Ishikawa (cell line): ENCODE measurements at regions not wholly inside any gene's neighbourhood (a gene's known extent, or its start where the extent isn't known, plus 50 kb on each side); places are given as distances from the start of the nearest gene placed in this dataset.

ENCODE experiments used
- EGR1 ChIP-seq: IDR thresholded peaks from 2 replicates; pipeline ENCODE4 v1.6.1; 2012
- EP300 ChIP-seq: IDR thresholded peaks from 2 replicates; pipeline ENCODE4 v1.6.1; 2012; ENCODE audit warnings: borderline replicate concordance
- TAF1 ChIP-seq: IDR thresholded peaks from 2 replicates; pipeline ENCODE4 v1.6.1; 2012; ENCODE audit warnings: low read depth, mild to moderate bottlenecking
- TEAD4 ChIP-seq: IDR thresholded peaks from 2 replicates; pipeline ENCODE4 v1.6.1; 2012
- TF ChIP-seq, protein P1 (sequence below): IDR thresholded peaks from 2 replicates; pipeline ENCODE4 v1.6.1; 2012; ENCODE audit warnings: low read depth, mild to moderate bottlenecking
- TF ChIP-seq, protein P2 (sequence below): IDR thresholded peaks from 2 replicates; pipeline ENCODE4 v1.6.1; 2012

DNA sequence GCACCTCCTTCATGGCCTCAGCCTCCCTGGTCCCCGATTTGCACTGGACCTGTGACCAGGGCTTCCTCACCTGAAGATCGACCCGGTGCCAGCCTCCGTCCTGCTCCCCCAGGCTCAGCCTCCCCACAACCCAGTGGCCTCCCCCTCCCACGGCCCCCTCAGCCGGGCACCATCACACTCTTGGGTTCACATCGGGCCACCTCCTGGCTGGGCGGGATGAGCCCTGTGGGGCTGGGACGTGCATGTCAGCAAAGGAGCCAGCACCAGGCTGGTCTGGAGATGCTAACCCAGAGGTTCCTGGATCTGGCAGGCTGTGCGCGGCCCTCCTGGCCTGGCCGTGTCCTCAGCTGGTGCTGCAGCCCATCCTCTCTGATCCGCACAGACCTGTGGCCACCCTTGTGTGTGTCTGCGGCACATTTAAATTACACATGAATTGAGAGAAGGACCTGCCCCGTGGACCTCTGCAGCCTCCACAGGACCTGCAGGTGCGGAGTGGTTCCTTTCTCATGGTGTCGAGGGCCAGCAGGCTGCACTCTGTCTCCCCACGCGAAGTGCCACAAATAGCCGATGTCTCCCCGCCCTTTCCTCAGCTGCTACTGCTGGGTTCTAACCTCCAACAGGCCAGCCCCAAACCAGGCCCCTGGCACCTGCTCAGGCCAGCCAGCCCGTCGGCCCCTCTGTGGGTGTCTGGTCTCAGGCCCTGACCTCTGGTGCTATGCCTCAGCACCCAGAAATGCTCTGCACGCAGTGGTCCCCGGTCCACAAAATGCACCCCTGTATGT, 237.5 kb downstream of the ERMARD start:
- no peak for TF ChIP-seq EGR1
- TF ChIP-seq TEAD4: no peak
- TF ChIP-seq, protein P1, sequence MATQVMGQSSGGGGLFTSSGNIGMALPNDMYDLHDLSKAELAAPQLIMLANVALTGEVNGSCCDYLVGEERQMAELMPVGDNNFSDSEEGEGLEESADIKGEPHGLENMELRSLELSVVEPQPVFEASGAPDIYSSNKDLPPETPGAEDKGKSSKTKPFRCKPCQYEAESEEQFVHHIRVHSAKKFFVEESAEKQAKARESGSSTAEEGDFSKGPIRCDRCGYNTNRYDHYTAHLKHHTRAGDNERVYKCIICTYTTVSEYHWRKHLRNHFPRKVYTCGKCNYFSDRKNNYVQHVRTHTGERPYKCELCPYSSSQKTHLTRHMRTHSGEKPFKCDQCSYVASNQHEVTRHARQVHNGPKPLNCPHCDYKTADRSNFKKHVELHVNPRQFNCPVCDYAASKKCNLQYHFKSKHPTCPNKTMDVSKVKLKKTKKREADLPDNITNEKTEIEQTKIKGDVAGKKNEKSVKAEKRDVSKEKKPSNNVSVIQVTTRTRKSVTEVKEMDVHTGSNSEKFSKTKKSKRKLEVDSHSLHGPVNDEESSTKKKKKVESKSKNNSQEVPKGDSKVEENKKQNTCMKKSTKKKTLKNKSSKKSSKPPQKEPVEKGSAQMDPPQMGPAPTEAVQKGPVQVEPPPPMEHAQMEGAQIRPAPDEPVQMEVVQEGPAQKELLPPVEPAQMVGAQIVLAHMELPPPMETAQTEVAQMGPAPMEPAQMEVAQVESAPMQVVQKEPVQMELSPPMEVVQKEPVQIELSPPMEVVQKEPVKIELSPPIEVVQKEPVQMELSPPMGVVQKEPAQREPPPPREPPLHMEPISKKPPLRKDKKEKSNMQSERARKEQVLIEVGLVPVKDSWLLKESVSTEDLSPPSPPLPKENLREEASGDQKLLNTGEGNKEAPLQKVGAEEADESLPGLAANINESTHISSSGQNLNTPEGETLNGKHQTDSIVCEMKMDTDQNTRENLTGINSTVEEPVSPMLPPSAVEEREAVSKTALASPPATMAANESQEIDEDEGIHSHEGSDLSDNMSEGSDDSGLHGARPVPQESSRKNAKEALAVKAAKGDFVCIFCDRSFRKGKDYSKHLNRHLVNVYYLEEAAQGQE: no peak
- TF ChIP-seq EP300: no peak
- TF ChIP-seq, protein P2, sequence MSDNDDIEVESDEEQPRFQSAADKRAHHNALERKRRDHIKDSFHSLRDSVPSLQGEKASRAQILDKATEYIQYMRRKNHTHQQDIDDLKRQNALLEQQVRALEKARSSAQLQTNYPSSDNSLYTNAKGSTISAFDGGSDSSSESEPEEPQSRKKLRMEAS: no peak
- no peak for TF ChIP-seq TAF1
